ENCODE measurements at regions not wholly inside any gene's neighbourhood (a gene's known extent, or its start where the extent isn't known, plus 50 kb on each side); places are given as distances from the start of the nearest gene placed in this dataset.

DNA sequence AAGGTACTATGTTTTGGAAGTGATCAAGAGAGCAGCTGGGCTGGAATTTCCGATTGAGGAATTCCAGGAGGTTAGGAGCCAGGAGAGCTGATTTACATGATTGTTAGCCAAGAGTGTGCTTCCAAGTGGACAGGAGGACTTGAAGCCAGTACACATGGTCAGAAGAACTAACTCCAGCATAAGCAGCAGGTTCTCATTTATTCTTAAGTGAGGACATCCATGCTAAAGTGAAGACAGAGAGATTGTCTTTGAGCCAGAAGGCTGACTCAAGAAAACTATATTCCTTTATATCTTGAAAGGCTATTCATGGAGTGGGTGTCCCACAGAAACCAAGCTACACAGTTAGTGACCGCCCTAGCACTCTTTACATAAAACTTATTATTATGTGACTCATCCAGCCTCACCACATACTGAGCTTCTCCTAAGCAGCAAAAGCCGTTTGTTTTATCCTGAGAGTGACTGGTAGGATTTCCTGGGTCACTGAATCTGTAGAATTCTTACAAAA, 56.7 kb upstream of the SEMA3A start:
- TF ChIP-seq TAF1 (IDR thresholded peaks at IDR 0.05; ENCODE audit: borderline replicate concordance, insufficient read depth, low read length), result no peak
- no peak for TF ChIP-seq FOXP2 (optimal IDR thresholded peaks at IDR 0.05; ENCODE audit: borderline replicate concordance, extremely low read depth, extremely low read length, insufficient read depth)
- no peak for TF ChIP-seq SIN3A (IDR thresholded peaks at IDR 0.05; ENCODE audit: borderline replicate concordance, insufficient read depth, low read length)
- TF ChIP-seq REST (IDR thresholded peaks at IDR 0.05; ENCODE audit: insufficient read depth in 1 of 2, low read depth in 2 of 2, low read length in 2 of 2), result no peak
- TF ChIP-seq POLR2AphosphoS5 (IDR thresholded peaks at IDR 0.05; ENCODE audit: low read depth, low read length), result no peak

- TF ChIP-seq REST (IDR thresholded peaks at IDR 0.05; ENCODE audit: insufficient read depth in 1 of 2, low read depth in 2 of 2, low read length in 2 of 2), result no peak
- no peak for TF ChIP-seq POLR2AphosphoS5 (IDR thresholded peaks at IDR 0.05; ENCODE audit: low read depth, low read length)
- no peak for TF ChIP-seq SIN3A (IDR thresholded peaks at IDR 0.05; ENCODE audit: borderline replicate concordance, insufficient read depth, low read length)
- TF ChIP-seq FOXP2 (optimal IDR thresholded peaks at IDR 0.05; ENCODE audit: borderline replicate concordance, extremely low read depth, extremely low read length, insufficient read depth), result no peak
- no peak for TF ChIP-seq TAF1 (IDR thresholded peaks at IDR 0.05; ENCODE audit: borderline replicate concordance, insufficient read depth, low read length)
Measured at GRCh38 chr7:84250452-84250851, 55.9 kb upstream of the SEMA3A start.

GRCh38 chr7:84249656-84250055, 55.1 kb upstream of the SEMA3A start:
- no peak for TF ChIP-seq SIN3A (IDR thresholded peaks at IDR 0.05; ENCODE audit: borderline replicate concordance, insufficient read depth, low read length)
- no peak for TF ChIP-seq FOXP2 (optimal IDR thresholded peaks at IDR 0.05; ENCODE audit: borderline replicate concordance, extremely low read depth, extremely low read length, insufficient read depth)
- no peak for TF ChIP-seq REST (IDR thresholded peaks at IDR 0.05; ENCODE audit: insufficient read depth in 1 of 2, low read depth in 2 of 2, low read length in 2 of 2)
- TF ChIP-seq TAF1 (IDR thresholded peaks at IDR 0.05; ENCODE audit: borderline replicate concordance, insufficient read depth, low read length), result no peak
- no peak for TF ChIP-seq POLR2AphosphoS5 (IDR thresholded peaks at IDR 0.05; ENCODE audit: low read depth, low read length)

DNA sequence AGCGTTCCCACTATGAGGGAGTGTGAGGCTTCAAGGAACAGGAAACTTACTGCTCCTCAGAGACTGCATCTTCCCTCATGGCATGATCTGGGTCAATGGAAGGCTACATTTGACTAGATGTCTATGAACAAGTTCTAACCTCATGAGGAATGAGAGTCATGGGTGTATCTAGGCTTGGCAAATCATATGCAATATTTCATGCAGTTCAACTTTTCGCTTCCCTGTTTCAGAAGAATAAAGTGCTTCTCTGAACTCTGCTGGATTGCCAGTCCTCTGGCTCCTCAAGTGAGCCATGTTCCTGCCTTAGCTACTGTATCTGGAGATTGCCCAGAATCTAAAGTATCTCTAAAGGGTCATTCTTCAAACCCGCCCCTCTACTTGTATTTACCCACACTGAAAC, 54.3 kb upstream of the SEMA3A start:
- TF ChIP-seq TAF1 (IDR thresholded peaks at IDR 0.05; ENCODE audit: borderline replicate concordance, insufficient read depth, low read length) (no peak), POLR2AphosphoS5 (IDR thresholded peaks at IDR 0.05; ENCODE audit: low read depth, low read length) (no peak), SIN3A (IDR thresholded peaks at IDR 0.05; ENCODE audit: borderline replicate concordance, insufficient read depth, low read length) (no peak), REST (IDR thresholded peaks at IDR 0.05; ENCODE audit: insufficient read depth in 1 of 2, low read depth in 2 of 2, low read length in 2 of 2) (no peak), FOXP2 (optimal IDR thresholded peaks at IDR 0.05; ENCODE audit: borderline replicate concordance, extremely low read depth, extremely low read length, insufficient read depth) (no peak)

GRCh38 chr7:84248267-84248666, 53.7 kb upstream of the SEMA3A start:
- TF ChIP-seq FOXP2 (optimal IDR thresholded peaks at IDR 0.05; ENCODE audit: borderline replicate concordance, extremely low read depth, extremely low read length, insufficient read depth), result no peak
- no peak for TF ChIP-seq POLR2AphosphoS5 (IDR thresholded peaks at IDR 0.05; ENCODE audit: low read depth, low read length)
- TF ChIP-seq TAF1 (IDR thresholded peaks at IDR 0.05; ENCODE audit: borderline replicate concordance, insufficient read depth, low read length), result no peak
- no peak for TF ChIP-seq SIN3A (IDR thresholded peaks at IDR 0.05; ENCODE audit: borderline replicate concordance, insufficient read depth, low read length)
- no peak for TF ChIP-seq REST (IDR thresholded peaks at IDR 0.05; ENCODE audit: insufficient read depth in 1 of 2, low read depth in 2 of 2, low read length in 2 of 2)

All from PFSK-1 (cell line).